ENCODE measurements at regions not wholly inside any gene's neighbourhood (a gene's known extent, or its start where the extent isn't known, plus 50 kb on each side); places are given as distances from the start of the nearest gene placed in this dataset.
A peak's percentile ranks its signal among the peaks of the same experiment; 100 is the strongest.

DNA sequence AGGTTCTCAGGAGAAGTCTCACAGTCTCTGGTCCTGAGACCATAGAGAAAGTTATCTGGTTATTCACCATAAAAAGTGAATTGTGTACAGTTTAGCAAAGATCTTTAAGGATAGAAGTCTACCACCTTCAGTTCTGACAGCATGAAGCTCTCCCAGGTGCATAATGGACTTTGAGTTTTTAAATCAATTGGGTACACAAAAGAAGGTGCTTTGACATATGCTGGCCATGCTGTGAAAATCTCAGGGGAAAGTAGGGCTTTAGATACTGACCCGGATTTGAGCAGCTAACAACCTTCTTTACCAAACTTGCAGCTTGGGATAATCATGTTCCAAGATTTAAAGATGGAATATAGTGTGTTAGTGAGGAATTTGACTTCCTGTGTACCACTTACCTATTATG lies 264.2 kb downstream of the ZSWIM6 start:
- no peak for DNase-seq

DNA sequence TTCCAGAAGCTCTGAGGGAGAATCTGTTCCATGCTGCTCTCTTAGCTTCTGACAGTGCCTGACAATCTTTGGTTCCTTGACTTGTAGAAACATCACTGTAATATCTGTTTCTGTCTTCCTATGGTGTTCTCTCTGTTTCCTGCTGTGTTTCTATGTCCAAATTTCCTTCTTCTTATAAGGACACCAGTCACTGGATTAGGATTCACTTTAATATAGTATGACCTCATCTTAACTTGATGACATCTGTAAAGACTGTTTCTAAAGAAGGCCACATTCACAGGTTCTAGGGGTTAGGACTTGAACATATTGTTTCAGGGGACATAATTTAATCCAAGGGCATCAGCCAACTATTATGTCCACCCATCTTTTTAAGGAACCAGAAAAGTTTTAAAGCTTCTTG lies 265.6 kb downstream of the ZSWIM6 start:
- no peak for DNase-seq

GRCh38 chr5:61598126-61598525 lies 266.1 kb downstream of the ZSWIM6 start:
- DNase-seq = no peak

DNA sequence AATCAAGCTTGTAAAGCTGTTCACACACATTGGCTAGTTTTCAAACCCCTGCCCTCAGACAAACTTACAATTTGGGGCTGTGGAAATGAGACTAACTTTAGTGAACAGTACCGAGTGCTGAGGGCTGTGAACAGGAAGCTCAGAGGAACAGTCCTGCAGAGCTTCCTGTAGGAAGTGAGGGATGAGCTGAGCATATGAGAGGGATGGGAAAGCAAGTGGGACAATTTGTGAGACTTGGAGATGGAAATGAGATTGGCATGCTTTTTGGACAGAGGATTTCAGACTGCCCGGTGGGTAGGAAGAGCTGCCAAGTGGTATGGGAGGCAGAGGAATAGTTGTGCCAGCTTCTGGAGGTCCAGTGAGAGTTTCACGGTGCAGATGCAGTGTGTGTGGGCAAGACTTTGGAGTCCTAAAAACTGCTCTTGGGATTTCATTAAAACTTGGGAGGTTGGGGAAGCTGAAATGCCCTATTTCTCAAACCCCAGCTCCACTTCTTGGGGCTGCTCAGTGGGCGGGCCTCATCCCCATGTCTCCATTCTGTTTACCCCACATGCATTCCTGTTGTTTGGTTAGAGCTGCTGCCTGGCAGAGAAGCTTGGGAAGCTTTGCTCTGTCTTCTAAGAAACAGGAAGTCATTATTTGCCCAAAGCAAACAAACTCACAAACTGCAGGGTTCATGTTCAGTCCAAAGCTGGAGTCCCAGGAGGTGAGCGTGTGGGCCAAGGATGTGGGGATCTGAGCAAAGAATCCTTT lies 267.5 kb downstream of the ZSWIM6 start:
- peak in 1 of 2 experiments; percentile 18 for DNase-seq

DNA sequence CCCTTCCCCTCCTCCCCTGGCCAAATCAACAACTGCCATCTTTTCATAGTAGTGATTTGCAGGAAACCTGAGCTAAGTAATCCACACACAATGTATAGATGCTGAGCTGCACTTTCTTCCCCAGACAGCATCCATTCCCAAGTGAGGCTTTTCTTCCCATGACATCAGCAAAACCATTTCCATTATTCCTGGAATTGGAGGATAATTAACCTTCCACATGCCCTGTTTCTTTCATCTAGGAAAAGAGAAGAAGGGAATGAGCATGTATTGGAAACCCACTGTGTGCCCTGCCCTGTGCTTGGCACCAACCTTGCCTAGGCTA lies 268.0 kb downstream of the ZSWIM6 start:
- DNase-seq = no peak

- no peak for DNase-seq
These were observed 269.0 kb downstream of the ZSWIM6 start for GRCh38 chr5:61600945-61601511.

DNA sequence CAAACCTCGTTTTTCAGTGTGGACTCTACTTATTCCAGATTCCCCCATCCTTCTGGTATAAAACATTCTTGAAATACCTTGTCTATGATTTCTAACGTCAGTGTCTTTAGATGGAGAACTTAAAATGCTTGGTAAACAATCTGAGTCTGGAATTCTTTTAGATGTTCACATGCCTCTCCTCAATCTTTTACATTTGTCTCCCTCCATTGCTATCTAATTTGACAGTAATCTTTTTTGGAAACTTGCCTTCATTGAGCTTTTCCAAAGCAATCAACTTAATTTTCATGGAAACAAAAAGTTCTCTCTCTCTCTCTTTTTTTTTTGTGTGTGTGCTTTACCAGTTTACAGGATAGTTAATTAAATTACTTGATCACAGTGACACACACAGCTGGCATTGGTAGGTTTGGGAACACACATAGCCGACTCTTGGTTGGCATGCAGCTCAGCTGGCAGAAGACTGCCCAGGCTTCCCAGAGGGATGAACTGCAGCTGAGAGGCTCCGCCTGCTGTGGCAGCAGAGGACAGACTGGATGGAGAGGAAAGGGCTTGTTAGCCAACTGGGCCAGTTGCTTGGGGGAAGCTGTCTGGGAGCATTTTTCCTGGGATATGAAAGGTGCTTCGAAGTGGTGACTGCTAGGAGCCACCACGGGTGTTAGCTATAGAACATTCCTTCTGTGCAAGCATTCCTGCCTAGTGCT lies 271.3 kb downstream of the ZSWIM6 start:
- DNase-seq = no peak

DNA sequence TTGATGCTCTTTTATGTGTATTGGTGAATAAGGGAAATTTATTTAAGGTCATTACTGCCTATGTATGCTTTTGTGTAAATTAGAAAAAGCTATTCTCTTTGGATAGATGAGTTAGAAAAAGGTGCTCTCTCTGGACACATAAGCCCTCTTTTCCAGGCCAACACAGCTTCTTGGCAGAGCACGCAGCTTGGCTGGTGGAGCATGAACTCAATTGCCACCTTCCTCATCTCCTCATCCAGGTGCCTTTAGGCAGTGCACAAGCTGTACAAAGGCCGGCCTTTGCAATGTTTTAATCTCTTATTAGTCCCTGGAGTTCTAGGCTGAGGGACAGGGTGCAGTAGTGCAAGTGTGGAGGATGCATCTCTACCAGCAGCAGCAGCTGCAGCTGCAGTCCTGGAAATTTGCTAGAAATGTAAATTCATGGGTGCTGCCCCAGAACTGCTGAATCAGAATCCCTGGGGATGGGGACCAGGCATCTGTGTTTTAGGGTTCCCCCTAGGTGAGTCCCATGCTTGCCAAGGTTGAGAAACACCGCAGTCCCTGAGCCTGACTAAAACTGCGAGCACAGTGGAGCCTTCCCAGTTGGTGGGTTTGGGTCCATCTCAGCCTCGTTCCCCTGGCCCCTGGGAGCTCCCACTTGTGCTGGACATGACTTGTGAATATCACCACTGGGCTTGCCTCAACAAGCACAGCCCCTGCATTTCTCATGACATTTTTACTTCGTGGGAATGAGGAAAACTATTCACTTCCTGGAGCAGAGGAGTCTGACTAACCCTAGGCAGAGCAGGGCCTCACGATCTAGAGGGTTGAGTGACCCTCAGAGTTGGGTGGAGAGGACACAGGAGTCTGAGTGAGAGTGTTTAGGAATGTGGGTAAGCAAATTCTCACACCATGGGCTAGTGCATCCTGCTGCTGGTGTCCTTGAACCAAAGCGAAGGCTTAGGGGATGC lies 272.3 kb downstream of the ZSWIM6 start:
- DNase-seq = no peak

- no peak for DNase-seq
These were observed 278.0 kb downstream of the ZSWIM6 start for GRCh38 chr5:61609840-61610677.

- DNase-seq = no peak
These were observed 278.6 kb downstream of the ZSWIM6 start for GRCh38 chr5:61610678-61611024.

- DNase-seq = no peak
These were observed 280.4 kb downstream of the ZSWIM6 start for GRCh38 chr5:61612431-61612830.

DNA sequence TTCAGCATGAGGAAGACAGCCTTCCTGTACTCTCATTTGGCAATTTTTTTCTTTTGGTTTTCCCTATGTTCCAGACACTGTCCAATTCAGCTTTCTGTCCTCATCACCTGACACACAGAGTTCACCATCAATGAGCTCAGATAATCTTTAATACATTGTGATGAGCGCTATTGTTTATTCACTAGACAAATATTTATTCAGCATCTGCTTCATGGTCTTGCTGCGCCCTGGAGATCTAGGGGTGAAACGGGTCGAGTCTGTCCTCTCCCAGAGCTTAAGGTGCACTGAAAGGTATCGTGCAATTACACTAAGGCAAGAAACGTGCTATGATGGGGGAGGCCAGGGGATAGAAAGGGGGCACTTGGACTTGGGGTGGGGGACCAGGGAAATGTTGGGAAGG lies 281.6 kb downstream of the ZSWIM6 start:
- DNase-seq = no peak

DNA sequence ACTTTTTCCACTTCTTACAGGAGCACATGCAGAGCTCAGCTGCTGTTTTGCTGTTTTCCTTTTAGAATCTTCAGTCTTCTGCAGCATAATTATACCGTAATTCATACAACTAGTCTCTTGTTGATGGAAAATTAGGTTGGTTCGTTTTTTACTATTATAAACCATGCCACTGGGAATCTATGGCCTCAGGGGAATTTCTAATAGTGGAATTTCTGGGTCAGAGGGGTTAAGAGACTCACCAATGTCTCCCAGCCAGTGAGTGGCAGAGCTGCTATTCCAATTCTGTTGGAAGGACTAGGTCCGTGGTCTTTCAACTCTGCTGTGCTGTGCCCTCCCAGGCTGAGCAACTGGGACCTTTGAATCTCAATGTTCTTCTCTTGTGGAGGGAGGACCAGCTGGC lies 282.5 kb downstream of the ZSWIM6 start:
- DNase-seq = no peak

GRCh38 chr5:61617039-61617438 lies 285.0 kb downstream of the ZSWIM6 start:
- DNase-seq = no peak

DNA sequence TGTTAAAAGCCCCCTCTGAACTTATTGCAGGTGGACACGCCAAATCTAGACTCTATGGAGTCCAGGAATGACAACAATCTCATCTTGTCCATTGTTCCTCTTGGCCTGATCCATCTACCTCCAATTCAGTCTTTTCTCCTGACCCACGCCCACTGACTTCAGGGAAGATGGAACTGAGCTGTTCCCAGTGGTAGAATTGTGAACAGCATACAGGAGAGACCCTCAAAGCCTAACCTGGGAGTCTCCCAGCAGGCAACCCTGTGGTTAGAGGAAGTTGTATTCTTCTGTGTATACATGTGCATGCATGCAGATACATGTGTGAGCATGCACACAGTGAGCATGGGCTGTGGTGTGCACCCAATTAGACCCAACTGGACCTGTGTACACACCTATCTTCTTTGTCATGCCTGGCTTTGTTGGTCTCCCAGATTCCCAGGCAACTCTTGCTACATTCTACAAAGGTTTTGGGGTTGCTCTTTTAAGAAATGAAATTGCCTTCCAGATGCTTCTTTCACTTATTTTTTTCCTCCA lies 286.0 kb downstream of the ZSWIM6 start:
- DNase-seq = no peak

- no peak for DNase-seq
These were observed 286.5 kb downstream of the ZSWIM6 start for GRCh38 chr5:61618577-61618976.

DNA sequence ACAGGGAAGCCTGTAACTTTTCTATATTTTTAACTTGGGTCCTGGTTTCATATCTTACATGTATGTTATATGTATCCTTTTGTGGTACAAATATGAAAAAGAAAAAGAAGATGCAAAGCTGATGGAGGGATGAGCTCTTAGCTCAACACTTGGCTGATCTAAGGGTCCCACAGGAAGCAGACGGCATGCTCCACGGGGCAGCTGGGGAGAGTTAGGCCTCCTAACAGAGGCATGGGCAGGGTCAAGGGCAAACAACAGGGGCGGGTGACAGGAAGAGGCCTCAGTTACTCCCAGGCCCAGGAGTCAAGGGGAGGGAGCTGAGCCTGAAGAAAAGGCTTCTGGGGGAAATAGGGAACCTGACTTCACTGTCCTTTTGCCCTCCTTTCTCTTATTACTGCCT lies 287.2 kb downstream of the ZSWIM6 start:
- no peak for DNase-seq

GRCh38 chr5:61619777-61620518 lies 287.9 kb downstream of the ZSWIM6 start:
- no peak for DNase-seq

DNA sequence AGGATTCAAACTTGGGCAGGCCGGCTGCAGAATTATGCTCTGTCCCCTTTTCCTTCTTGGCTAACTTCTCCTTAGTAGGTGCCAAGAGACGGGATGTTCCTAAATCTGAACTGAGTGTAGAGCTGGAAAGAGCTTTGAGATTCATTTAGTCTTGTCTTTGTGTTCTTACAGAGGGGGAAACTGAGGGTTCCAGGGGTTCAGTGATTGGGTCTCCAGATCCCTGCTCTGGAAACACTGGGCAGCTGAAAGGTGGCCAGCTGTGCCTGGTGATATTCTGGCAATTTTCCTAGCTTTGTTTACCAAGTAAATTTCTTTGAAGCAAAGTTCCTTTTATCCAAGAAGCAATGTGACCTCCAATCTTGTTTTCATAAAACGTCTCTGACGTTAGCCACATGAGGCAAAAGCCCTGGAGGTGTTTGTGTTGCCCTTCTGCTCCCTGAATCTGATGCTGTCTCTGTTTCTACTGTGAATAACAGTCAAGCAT lies 288.7 kb downstream of the ZSWIM6 start:
- DNase-seq = no peak

DNA sequence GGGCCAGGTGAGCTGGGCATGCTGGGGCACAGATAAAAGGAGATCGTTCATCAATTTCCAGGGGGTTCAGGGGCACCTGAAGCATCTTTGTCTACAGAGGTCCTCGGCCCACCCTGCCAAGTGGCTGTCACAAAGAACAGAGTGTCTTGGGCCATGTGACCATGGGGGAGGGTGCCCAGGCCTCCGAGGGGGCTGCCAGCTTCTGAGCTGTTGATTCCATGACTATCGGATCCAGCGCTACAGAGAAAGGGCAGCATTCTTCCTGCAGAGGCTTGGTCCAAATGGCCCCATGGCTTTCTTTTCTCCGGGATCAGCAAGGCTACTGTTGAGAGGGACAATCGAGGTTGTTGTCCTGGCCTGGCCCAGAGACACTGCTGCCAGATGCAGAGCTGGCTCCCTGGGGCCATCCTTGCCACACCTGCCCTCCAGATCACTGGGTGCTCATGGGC lies 289.2 kb downstream of the ZSWIM6 start:
- DNase-seq = no peak

DNA sequence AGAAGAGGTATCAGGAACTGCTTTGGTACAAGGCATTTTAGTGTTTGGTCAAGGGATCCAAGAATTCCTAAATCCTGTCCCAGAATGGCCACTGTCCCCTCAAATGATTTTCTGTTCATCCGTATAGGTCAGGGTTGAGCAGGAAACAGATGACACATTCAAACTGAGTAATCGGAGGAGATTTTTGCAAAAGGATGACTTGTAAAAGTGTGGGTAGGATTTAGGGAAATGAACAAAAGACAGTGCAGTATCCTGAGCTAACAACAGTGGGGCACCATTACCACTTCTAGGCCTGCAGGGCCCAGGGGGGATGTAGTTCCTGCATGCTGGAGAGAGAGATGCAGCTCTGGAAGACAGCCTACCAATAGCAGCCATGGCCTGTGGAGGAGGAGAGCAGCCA lies 290.1 kb downstream of the ZSWIM6 start:
- DNase-seq = no peak

Data from NCI-H2081 (cell line).